ENCODE measurements at regions not wholly inside any gene's neighbourhood (a gene's known extent, or its start where the extent isn't known, plus 50 kb on each side); places are given as distances from the start of the nearest gene placed in this dataset.

DNA sequence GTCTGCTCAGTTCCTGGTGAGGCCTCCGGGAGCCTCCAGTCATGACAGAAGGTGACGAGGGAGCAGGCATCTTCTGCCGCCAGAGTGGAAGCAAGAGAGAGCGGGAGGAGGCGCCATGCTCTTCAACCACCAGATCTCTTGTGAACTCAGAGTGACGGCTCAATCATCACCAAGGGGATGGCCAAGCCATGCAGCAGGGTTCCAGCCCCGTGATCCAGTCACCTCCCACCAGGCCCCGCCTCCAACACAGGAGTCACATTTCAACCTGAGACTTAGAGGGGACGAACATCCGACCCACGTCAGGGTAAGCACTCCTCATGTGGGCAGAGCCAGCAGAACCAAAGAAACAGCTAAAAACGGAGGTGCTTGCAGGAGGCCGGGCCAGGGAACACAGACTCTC, 1470.5 kb downstream of the BRD1 start:
- no peak overlapping the region for H3K27ac Mint-ChIP-seq
- DNase-seq (no peak), ATAC-seq (replicated peaks) (no peak)
- peaks cover 8 to 37% of the 10 kb centered on the region in 2 donors for H3K27me3 Mint-ChIP-seq
- H3K36me3 Mint-ChIP-seq: no peaks in the 10 kb centered on the region
- no peaks in the 10 kb centered on the region for H3K9me3 Mint-ChIP-seq
- no peaks in the 10 kb centered on the region for H3K4me1 Mint-ChIP-seq
- no peak overlapping the region for H3K4me3 Mint-ChIP-seq

DNA sequence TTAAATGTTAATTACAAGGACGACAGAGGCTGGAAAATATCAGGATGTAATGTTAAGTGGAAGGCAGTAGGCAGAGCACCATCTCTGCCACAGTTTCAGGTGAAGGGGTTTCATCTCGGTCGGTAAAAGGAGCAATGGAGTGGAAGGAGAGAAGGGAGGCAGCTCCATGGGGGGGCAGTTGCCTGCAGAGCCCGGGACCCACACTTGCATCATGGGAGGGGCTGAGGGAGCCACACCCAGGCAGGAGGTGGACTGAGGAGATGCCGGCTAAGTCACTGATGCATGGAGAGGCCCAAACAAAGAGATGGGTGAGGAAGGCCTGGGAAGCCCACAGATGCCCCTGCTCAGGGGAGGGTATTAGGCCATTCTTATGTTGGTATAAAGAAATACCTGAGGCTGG, 1470.9 kb downstream of the BRD1 start:
- Mint-ChIP-seq H3K4me1 (no peaks in the 10 kb centered on the region), H3K27me3 (peaks cover 8 to 37% of the 10 kb centered on the region in 2 donors), H3K36me3 (no peaks in the 10 kb centered on the region), H3K9me3 (no peaks in the 10 kb centered on the region), H3K27ac (no peak overlapping the region), H3K4me3 (no peak overlapping the region)
- ATAC-seq (replicated peaks) (no peak), DNase-seq (no peak)

DNA sequence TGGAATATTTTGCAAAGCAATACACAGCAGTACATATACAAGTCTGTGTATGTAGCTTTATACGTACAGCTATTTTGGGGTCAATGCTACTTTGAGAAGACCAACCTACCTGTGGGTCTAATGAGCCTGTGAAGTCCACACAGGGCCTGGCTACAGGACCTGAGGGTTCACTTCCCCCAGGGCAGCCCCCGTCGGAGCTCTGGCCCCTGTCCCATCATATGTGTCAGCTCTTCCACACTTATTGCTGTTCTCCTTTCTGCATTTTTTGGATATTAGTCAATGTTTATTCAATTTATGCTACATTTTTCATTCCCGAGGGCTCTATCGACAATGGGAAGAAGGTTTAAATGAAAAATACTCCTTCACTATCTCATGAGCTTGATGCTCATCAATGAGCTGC, 1473.6 kb downstream of the BRD1 start:
- Mint-ChIP-seq H3K4me1 (no peaks in the 10 kb centered on the region), H3K27me3 (peaks cover 8 to 52% of the 10 kb centered on the region in 2 donors), H3K36me3 (no peaks in the 10 kb centered on the region), H3K4me3 (no peak overlapping the region), H3K27ac (no peak overlapping the region), H3K9me3 (no peaks in the 10 kb centered on the region)
- DNase-seq: no peak
- no peak for ATAC-seq (replicated peaks)

DNA sequence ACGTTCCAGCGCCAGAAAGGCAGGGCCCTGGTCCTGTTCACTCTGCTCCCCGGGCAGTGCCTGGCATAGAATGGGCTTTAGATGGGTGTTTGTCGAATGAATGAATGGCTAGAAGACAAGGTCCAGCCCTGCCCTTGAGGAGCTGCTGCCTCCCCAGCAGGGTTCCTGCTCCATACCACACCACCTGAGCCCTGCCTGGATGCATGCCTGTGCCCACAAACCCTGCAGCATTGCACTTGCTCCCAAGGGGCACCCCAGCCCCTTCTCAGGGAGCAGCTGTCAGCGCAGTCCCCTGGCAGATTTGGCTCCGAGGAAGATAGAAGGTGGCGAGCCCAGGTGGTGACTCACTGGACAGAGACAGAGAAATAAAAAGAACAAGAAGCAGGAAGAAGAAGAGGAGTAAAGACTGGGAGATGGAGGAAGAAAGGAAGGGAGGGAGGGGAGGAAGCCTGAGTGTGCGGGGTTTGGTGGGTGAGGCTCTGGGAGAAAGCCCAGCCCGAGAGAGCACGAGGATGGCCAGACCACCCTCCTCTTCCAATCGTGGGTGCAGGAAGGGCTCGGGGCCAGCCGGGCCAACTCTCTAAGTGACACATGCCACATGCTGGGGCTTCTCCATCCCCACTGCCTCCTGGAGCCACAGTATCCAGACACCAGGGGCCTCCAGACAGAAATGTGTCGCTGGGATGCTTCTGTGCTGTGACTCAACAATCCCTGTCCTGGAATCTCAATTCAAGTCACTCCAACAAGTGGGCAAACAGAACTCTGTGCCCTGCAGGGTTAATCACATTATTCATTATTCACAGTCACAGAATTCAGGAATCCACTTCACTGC, 1474.3 kb downstream of the BRD1 start:
- no peaks in the 10 kb centered on the region for H3K4me1 Mint-ChIP-seq
- H3K27ac Mint-ChIP-seq: no peak overlapping the region
- H3K4me3 Mint-ChIP-seq: no peak overlapping the region
- DNase-seq (no peak), ATAC-seq (replicated peaks) (no peak)
- H3K27me3 Mint-ChIP-seq: peaks cover 8 to 47% of the 10 kb centered on the region in 2 donors
- H3K9me3 Mint-ChIP-seq: no peaks in the 10 kb centered on the region
- H3K36me3 Mint-ChIP-seq: no peaks in the 10 kb centered on the region

DNA sequence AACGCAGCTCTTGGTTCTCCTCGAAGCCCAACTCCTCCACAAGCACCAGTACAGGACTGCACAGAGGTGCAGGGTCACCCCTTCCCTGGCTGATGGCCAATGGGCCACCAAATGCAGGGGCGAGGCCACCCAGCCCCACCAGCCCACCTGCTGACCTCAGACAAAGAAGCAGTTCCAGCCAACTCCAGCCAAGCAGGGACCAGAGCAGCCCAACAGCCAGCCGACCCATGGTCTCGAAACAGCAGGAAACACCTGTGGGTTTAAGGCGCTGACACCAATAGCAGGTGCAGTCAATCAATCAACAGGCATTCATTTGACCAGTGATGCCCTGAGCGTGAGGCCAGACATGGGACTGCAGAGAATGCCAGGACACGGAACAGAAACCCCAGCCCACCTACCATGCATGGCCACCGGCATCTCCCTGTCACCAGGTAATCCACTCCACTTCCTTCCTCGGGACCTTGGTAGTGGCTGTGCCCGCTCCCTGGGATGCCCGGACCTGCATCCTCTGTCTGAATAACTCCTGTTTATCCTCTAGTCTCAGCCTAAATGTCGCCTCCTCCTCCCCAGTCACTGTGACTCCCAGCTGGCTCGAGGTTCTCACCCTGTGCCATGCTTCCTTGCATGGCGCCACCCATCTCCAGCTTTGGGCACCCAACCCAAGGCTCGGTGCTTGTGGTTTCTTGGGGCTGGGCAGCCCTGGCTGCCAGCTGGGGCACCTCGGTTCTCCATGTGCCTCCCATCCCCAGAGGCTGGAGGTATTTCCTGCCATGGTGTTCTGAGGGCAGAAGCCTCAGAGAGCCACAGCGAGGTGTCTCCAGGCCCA, 1475.4 kb downstream of the BRD1 start:
- Mint-ChIP-seq H3K4me3 (no peak overlapping the region), H3K27me3 (peaks cover 8 to 42% of the 10 kb centered on the region in 2 donors), H3K9me3 (no peaks in the 10 kb centered on the region), H3K4me1 (no peaks in the 10 kb centered on the region), H3K27ac (no peak overlapping the region), H3K36me3 (no peaks in the 10 kb centered on the region)
- no peak for ATAC-seq (replicated peaks)
- no peak for DNase-seq

DNA sequence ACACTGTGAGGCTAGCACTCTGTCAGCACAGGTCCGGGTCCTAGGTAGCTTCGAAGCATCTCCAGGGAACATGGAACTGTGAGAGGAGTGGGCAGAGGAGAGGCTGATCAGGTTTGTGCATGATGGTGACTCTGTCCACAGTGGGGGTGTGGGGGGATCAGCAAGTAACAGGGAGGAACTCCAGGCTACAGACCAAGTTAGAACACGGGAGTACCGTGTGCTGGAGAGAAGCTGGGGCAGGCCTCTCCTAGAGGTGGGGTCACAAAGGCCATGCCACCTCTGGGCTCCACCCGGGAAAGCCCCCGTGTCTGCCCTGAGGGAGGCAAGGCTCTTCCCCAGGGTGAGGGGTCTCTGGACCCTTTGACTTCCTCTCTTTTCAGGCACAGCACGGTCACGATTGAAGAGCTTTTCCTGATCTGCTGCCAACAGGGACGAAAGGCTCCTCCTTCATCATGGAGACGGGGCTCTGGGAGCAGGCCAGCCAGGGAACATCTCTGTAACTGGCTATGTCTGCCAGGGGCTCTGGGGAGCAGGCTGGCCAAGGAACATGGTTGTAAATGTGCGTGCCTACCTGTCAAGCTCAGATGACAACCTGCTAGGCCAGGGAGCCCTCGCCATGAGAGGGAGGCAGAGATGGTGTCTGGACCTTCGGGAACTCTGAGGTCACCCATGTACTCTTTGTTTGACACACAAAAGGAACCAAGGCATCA, 1476.1 kb downstream of the BRD1 start:
- Mint-ChIP-seq H3K36me3 (no peaks in the 10 kb centered on the region), H3K27me3 (peaks cover 8 to 35% of the 10 kb centered on the region in 2 donors), H3K9me3 (no peaks in the 10 kb centered on the region), H3K4me3 (no peak overlapping the region), H3K4me1 (no peaks in the 10 kb centered on the region), H3K27ac (no peak overlapping the region)
- ATAC-seq (replicated peaks): no peak
- DNase-seq: no peak

DNA sequence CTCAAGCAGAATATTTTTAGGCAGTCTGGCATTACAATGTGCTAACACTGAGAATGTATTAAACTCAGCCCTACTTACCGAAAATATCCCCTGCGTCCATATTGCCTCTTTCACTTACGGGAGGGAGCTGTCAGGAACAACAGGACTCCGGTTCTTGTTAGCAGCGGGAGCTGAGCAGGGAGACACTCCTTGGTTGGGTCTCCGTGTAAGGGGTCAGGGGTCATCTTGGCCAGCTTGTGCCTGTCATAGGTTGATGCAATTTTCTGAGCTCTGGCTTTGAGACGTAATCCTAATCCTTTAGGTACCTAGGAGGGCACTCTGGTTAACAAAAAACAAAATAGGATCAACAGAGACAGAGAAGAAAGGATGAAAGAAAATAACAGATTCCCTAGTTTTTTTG, 1477.2 kb downstream of the BRD1 start:
- no peak for ATAC-seq (replicated peaks)
- no peaks in the 10 kb centered on the region for H3K9me3 Mint-ChIP-seq

DNA sequence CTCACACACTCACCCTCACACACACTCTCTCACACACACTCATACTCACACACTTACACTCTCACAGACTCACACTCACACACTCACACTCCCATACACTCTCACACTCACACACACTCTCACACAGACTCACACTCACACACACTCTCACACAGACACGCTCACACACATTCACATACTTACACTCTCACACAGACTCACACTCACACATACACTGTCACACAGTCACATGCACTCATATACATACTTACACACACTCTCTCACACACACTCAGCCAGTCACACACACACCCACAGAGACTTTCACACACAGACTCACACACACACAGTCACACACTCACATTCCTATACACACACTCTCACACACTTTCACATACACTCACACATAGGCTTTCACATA, 1478.8 kb downstream of the BRD1 start:
- Mint-ChIP-seq H3K36me3 (no peaks in the 10 kb centered on the region), H3K4me3 (no peak overlapping the region), H3K27ac (no peak overlapping the region), H3K9me3 (no peaks in the 10 kb centered on the region), H3K27me3 (peaks cover 8 to 38% of the 10 kb centered on the region in 2 donors), H3K4me1 (no peaks in the 10 kb centered on the region)
- ATAC-seq (replicated peaks) (no peak), DNase-seq (no peak)

More for the DNA sequence above, 1477.2 kb downstream of the BRD1 start:
- Mint-ChIP-seq H3K27ac (no peak overlapping the region), H3K27me3 (peaks cover 8 to 38% of the 10 kb centered on the region in 2 donors), H3K4me3 (no peak overlapping the region), H3K36me3 (no peaks in the 10 kb centered on the region), H3K4me1 (no peaks in the 10 kb centered on the region)
- no peak for DNase-seq

DNA sequence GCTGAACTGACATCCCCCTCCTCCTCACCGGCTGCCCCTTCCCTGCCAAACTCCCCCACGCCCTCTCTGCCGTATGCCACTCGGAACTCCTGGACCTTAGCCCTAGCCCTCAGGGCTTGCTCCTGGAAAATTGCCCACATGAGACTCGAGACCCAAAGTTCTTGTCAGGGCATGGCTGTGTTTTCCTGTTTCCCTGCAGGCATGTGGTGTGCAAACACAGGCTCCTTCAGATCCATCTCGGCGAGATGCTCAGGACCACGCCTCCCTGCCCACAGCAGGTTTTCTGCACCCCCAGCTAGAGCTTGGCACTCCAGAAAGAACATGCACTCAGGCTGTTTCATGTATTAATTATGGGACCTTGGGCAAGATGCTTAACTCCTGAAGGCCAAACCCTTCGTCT, 1480.4 kb downstream of the BRD1 start:
- peaks cover under 1 to 29% of the 10 kb centered on the region in 2 donors for H3K27me3 Mint-ChIP-seq
- H3K27ac Mint-ChIP-seq: no peak overlapping the region
- H3K9me3 Mint-ChIP-seq: no peaks in the 10 kb centered on the region
- no peak for DNase-seq
- no peak for ATAC-seq (replicated peaks)
- no peaks in the 10 kb centered on the region for H3K4me1 Mint-ChIP-seq
- H3K4me3 Mint-ChIP-seq: no peak overlapping the region
- no peaks in the 10 kb centered on the region for H3K36me3 Mint-ChIP-seq

DNA sequence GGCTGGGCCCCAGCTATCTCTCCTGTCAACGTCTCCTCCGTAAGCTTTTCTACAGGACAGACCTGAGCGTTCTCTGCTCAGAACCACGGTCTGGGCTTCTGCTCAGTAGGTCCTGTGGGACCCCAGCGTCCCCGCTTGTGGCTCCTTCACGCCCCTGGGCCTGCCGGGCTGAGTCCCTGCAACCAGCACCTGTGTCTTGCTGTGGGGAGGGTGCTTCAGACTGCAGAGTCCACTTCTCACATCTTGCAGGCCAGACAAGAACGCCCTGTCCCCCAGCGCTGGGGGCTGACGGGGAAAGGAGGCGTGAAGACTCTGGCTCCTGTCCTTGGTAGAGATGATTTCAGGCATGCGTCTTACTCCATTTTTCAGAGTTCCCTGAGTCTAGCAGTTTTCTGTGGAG, 1480.8 kb downstream of the BRD1 start:
- H3K4me1 Mint-ChIP-seq: no peaks in the 10 kb centered on the region
- no peak overlapping the region for H3K27ac Mint-ChIP-seq
- no peaks in the 10 kb centered on the region for H3K9me3 Mint-ChIP-seq
- ATAC-seq (replicated peaks): no peak
- H3K4me3 Mint-ChIP-seq: no peak overlapping the region
- peaks cover 0 to 32% of the 10 kb centered on the region in 2 donors for H3K27me3 Mint-ChIP-seq
- DNase-seq: no peak
- H3K36me3 Mint-ChIP-seq: no peaks in the 10 kb centered on the region

DNA sequence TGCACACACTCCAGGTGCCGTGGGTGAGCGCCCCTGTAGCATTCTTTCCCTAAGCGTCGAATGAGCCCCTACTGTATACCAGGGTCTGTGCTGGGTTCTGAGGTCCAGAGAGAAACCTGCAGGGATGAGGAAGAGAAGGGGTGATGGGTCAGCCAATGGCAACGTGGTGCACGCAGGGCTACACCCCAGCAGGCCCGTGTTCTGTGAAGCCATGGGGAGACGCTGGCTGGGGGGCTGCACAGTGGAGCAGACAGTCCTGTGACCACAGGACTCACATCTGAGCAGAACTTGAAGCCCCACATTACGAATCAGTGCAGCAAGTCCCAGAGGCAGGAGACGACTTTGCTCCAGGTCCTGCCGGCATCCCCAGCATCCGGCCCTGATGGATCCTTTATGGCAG, 1481.4 kb downstream of the BRD1 start:
- ATAC-seq (replicated peaks): no peak
- DNase-seq: no peak
- Mint-ChIP-seq H3K9me3 (no peaks in the 10 kb centered on the region), H3K36me3 (no peaks in the 10 kb centered on the region), H3K4me1 (peaks cover 0 to 4% of the 10 kb centered on the region in 2 donors), H3K27ac (no peak overlapping the region), H3K4me3 (no peak overlapping the region), H3K27me3 (peaks cover 5 to 33% of the 10 kb centered on the region in 2 donors)

DNA sequence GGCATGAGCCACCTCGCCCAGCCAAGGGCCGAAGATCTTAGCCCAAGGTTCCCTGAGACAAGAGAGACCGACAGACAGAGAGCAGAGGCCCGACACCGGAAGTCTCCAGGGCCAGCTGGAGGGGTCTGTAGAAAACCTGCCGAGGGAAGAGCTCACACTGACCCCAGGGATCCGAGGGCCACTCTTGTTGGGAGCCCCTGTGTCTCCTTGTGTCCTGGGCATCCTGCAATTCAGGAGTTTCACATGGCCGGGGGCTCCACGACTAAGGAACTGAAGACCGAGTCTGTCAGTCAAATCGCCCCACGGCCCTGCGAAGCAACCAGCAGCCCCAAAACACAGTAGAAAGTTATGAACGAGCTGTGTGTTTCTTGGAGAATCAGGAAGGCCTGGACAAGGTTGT, 1482.0 kb downstream of the BRD1 start:
- H3K9me3 Mint-ChIP-seq: no peaks in the 10 kb centered on the region
- no peaks in the 10 kb centered on the region for H3K36me3 Mint-ChIP-seq
- DNase-seq: no peak
- H3K27me3 Mint-ChIP-seq: peaks cover 7 to 31% of the 10 kb centered on the region in 2 donors
- peaks cover 0 to 5% of the 10 kb centered on the region in 2 donors for H3K4me1 Mint-ChIP-seq
- no peak for ATAC-seq (replicated peaks)
- no peak overlapping the region for H3K27ac Mint-ChIP-seq
- no peak overlapping the region for H3K4me3 Mint-ChIP-seq

DNA sequence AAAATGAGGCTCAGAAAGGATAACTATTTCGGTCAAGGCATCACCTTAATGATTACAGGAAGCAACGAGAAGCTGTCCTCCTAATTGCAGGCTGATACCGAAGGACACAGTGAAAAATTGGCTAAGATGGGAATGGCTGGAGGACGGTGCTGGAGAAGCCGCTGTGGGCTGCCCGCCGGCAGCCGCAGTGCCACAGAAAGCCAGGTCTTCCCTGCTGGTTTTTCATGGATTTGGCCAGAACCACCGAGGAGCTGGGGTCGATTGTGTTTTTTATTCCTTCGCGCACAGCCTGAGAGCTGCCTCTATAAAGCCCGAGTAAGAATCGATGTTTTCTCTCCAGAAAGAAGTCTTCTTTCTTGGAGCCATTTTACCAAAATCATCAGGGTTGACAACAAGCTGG, 1484.2 kb downstream of the BRD1 start:
- Mint-ChIP-seq H3K9me3 (no peaks in the 10 kb centered on the region), H3K27ac (no peak overlapping the region), H3K4me3 (no peak overlapping the region), H3K4me1 (peaks cover 0 to 5% of the 10 kb centered on the region in 2 donors), H3K36me3 (no peaks in the 10 kb centered on the region), H3K27me3 (peaks cover 15 to 47% of the 10 kb centered on the region in 2 donors)
- ATAC-seq (replicated peaks) (no peak), DNase-seq (no peak)

DNA sequence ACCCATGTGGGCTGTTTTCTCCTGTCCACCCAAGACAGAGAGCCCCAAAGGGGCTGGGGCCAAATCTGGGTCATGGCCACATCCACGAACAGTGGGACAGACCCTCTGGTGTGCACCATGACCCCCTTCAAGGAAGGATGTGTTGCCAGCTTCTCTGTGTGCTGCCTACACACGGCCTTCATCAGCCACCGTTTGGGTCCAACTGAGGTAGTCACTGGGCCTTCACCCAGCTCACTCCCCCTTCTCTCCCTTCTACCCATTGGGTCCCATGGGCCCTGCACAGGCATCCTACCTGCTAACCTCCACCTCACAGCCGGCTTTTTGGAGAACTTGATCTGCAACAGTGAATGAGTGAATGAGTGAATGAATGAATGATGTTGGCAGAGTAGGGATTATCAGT, 1484.9 kb downstream of the BRD1 start:
- Mint-ChIP-seq H3K27ac (no peak overlapping the region), H3K36me3 (no peaks in the 10 kb centered on the region), H3K9me3 (no peaks in the 10 kb centered on the region), H3K27me3 (peaks cover 20 to 52% of the 10 kb centered on the region in 2 donors), H3K4me3 (no peak overlapping the region), H3K4me1 (peaks cover 0 to 7% of the 10 kb centered on the region in 2 donors)
- DNase-seq: no peak
- no peak for ATAC-seq (replicated peaks)
